Activated CD8-positive, alpha-beta memory T cell treated with anti-CD3 and anti-CD28 coated beads, Interleukin-2, amount 10 ng/mL, durations not matched to agents 7 days and 5 days (primary cell): ENCODE measurements at regions not wholly inside any gene's neighbourhood (a gene's known extent, or its start where the extent isn't known, plus 50 kb on each side); places are given as distances from the start of the nearest gene placed in this dataset.

Experiments
- ATAC-seq: fragments of 150-1000 bp; cut with Tn5 transposase; one replicate; pipeline ENCODE4 v1.10.0; 2021; ENCODE audit warnings: moderate library complexity
- CTCF ChIA-PET: fragments of 350-600 bp; sonication (Branson Sonifier 250); formaldehyde crosslinking; loops from one replicate; lab custom pipeline; 2021; ENCODE audit warnings: antibody characterized with exemption; lab: Charles Lee
- DNase-seq: peaks from one replicate; pipeline ENCODE4 v3.0.0-alpha.2; 2020
- H3K27ac Mint-ChIP-seq: one replicate; pipeline ENCODE4 v1.8.0; 2021; ENCODE audit warnings: mild to moderate bottlenecking, mixed read lengths
- H3K27me3 Mint-ChIP-seq: one replicate; pipeline ENCODE4 v1.8.0; 2021; ENCODE audit warnings: mixed read lengths
- H3K36me3 Mint-ChIP-seq: one replicate; pipeline ENCODE4 v1.8.0; 2021; ENCODE audit warnings: mild to moderate bottlenecking, mixed read lengths
- H3K4me1 Mint-ChIP-seq: one replicate; pipeline ENCODE4 v1.8.0; 2021; ENCODE audit warnings: mixed read lengths
- H3K4me3 Mint-ChIP-seq: one replicate; pipeline ENCODE4 v1.8.0; 2021; ENCODE audit warnings: mild to moderate bottlenecking, moderate library complexity, mixed read lengths
- H3K9me3 Mint-ChIP-seq: one replicate; pipeline ENCODE4 v1.8.0; 2022; ENCODE audit warnings: low read depth, mixed read lengths

DNA sequence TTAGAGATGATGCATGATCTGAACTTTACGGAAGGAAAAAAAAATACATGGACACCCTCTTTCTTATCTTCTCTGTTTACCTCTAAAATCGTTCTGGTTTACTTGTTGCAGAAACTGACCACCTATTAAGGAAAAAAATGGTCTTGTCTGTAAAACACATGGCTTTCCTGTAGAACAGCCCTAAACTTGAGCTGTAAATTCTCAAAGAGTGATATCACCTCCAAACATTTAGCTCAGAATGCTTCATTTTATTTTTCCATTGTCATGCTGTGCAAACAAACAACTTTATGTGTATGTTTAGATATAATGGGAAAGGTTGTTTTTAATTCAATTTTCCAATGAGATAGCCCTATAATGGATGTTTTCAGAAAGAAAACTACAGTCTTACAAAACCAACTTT, 237.4 kb upstream of the NR2F2 start:
- CTCF ChIA-PET: no interaction called here

DNA sequence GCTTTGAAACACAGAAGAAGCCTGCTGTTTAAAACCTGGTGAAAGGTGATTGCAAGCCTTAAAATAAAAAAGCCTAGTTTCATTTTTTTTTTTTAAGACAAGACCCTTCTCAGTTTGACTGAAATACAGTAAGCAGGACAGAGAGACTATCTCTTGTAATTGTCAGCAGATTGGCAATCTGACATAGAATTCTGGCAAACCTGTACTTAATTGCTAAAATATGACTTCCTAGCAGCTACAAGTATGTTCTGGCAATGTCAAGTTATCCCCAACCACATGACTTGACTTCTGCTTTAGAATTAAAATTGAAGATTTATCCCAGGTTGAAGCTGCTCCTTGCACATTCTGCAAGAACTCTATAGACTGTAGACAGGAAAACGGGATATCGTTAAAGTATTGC, 232.8 kb upstream of the NR2F2 start:
- no peaks in the 10 kb centered on the region for H3K36me3 Mint-ChIP-seq
- DNase-seq (no peak), ATAC-seq (no peak)
- H3K27ac Mint-ChIP-seq: no peak overlapping the region
- H3K27me3 Mint-ChIP-seq: peaks cover 2% of the 10 kb centered on the region
- H3K4me1 Mint-ChIP-seq: no peaks in the 10 kb centered on the region
- H3K9me3 Mint-ChIP-seq: no peaks in the 10 kb centered on the region
- H3K4me3 Mint-ChIP-seq: no peak overlapping the region
- CTCF ChIA-PET: no interaction called here

More for the DNA sequence above, 237.4 kb upstream of the NR2F2 start:
- Mint-ChIP-seq H3K27ac (no peak overlapping the region), H3K9me3 (no peaks in the 10 kb centered on the region), H3K36me3 (no peaks in the 10 kb centered on the region), H3K27me3 (peaks cover 7% of the 10 kb centered on the region), H3K4me1 (no peaks in the 10 kb centered on the region), H3K4me3 (no peak overlapping the region)
- DNase-seq (no peak), ATAC-seq (no peak)

DNA sequence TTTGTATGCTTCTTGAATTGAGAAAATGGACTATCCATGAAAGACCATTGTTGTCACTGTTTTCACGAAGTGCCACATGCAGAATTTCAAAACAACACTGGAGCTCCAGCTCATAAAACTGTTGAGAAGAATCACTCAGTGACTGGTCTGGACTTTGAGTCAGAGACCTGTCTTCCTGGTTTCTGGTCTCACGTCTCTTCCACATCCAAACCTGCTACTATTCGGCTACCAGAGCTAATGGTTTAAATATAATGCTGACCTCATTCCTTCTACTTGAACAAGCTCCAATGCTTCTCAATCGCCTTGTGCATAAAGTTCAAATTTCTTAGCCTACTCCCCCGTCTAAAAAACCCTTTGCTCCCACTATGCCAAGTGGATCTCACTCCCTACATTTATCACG, 227.9 kb upstream of the NR2F2 start:
- Mint-ChIP-seq H3K4me3 (no peak overlapping the region), H3K27me3 (no peaks in the 10 kb centered on the region), H3K27ac (no peak overlapping the region), H3K4me1 (no peaks in the 10 kb centered on the region), H3K36me3 (no peaks in the 10 kb centered on the region), H3K9me3 (no peaks in the 10 kb centered on the region)
- no peak for DNase-seq
- CTCF ChIA-PET: no interaction called here
- ATAC-seq: no peak

DNA sequence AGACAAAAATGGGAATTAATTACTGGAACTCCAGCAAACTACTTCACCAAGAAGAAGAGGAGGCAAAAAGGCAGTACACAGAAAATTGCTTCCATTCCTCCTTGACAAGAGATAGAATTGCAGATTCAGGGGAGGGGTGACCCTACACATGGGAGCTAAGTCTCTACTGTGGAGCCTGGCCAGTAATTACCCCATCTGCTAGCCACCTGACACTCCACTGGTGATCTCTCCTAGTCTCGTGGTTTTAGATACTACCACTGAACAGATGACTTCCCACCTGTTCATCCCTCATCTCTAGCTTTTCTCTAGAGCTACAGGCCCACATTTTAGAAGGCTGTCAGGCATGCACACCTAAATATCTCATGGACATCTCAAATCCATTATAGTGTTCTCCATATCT, 224.3 kb upstream of the NR2F2 start:
- Mint-ChIP-seq H3K4me1 (no peaks in the 10 kb centered on the region), H3K27me3 (no peaks in the 10 kb centered on the region), H3K9me3 (no peaks in the 10 kb centered on the region), H3K27ac (no peak overlapping the region), H3K4me3 (no peak overlapping the region), H3K36me3 (no peaks in the 10 kb centered on the region)
- ATAC-seq (no peak), DNase-seq (no peak)
- CTCF ChIA-PET: no interaction called here

DNA sequence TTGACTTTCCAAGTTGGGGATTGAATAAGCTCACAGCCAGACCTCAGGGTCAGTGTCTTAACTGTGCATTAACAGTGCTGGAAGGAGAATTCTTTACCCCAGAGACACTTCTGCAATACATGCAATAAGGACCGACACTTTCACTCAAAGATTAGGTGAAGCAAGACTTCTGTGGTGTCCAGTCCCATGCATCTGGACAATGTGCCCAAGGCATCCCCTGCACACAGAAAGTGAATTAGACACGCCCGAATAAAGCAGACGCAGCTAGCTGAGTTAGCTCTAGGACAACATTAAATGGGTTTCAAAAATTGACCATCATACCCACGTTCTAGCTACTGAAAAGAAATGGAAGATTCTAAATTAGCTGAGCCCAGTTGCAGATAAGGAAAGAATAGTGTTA, 223.9 kb upstream of the NR2F2 start:
- CTCF ChIA-PET: no interaction called here
- ATAC-seq (no peak), DNase-seq (no peak)
- no peaks in the 10 kb centered on the region for H3K9me3 Mint-ChIP-seq
- H3K4me3 Mint-ChIP-seq: no peak overlapping the region
- no peaks in the 10 kb centered on the region for H3K4me1 Mint-ChIP-seq
- H3K36me3 Mint-ChIP-seq: no peaks in the 10 kb centered on the region
- H3K27me3 Mint-ChIP-seq: no peaks in the 10 kb centered on the region
- no peak overlapping the region for H3K27ac Mint-ChIP-seq

DNA sequence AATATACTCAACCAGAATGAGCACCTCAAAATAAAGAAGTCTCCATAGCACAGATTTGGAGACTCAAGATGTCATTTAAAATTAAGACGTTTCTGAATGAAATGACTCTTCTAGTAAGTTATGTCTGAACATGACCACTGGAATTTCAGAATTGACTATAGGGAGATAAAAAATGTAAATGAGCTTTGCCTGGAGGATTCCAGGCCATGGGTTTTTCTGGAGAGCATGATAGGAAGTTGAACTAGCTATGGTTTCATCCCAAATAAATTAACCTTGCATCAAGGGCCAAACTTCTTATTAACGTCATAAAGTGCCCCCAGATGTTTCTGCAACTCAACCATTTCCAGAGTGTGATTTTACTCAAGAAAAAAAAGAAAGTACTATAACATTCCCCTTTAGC, 222.6 kb upstream of the NR2F2 start:
- H3K4me3 Mint-ChIP-seq: no peak overlapping the region
- CTCF ChIA-PET: no interaction called here
- H3K27me3 Mint-ChIP-seq: no peaks in the 10 kb centered on the region
- H3K27ac Mint-ChIP-seq: no peak overlapping the region
- H3K4me1 Mint-ChIP-seq: no peaks in the 10 kb centered on the region
- ATAC-seq (no peak), DNase-seq (no peak)
- H3K36me3 Mint-ChIP-seq: no peaks in the 10 kb centered on the region
- H3K9me3 Mint-ChIP-seq: no peaks in the 10 kb centered on the region

DNA sequence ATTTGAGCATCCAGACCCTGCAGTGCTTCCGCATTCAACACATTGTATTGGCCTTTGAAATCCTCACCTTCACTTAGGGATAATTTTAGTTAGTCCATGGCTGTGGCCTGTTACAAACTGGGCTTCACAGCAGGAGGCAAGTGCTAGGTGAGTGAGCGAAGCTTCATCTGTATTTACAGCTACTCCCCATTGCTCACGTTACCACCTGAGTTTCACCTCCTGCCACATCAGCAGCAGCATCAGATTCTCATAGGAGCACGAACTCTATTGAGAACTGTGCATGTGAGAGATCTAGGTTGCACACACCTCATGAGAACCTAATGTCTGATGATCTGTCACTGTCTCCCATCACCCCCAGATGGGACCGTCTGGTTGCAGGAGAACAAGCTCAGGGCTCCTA, 222.1 kb upstream of the NR2F2 start:
- CTCF ChIA-PET: no interaction called here
- H3K36me3 Mint-ChIP-seq: no peaks in the 10 kb centered on the region
- no peaks in the 10 kb centered on the region for H3K27me3 Mint-ChIP-seq
- DNase-seq (no peak), ATAC-seq (no peak)
- H3K4me3 Mint-ChIP-seq: no peak overlapping the region
- no peaks in the 10 kb centered on the region for H3K4me1 Mint-ChIP-seq
- no peak overlapping the region for H3K27ac Mint-ChIP-seq
- H3K9me3 Mint-ChIP-seq: no peaks in the 10 kb centered on the region

DNA sequence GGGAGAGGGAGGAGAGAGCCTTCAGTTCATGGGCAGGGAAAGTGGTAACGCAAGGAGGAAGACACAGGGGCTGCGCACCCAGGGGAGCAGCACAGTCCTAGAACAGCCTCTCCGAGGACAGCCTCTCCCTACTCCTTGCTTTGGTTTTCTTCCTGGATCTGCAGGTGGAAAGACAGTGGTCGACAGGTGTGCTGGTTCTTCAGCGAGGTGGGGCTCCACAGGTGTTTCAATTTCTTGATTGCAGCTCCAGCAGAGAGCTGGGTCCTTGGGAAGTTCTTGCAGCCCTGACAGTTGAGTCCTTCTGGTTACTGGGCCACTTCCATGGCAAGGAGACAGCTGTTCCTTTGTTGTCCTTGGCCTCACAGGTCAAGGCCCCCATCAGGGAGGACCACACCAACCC, 220.7 kb upstream of the NR2F2 start:
- Mint-ChIP-seq H3K27ac (no peak overlapping the region), H3K9me3 (no peaks in the 10 kb centered on the region), H3K4me1 (no peaks in the 10 kb centered on the region), H3K36me3 (no peaks in the 10 kb centered on the region), H3K27me3 (no peaks in the 10 kb centered on the region), H3K4me3 (no peak overlapping the region)
- DNase-seq (no peak), ATAC-seq (no peak)
- CTCF ChIA-PET: no interaction called here

DNA sequence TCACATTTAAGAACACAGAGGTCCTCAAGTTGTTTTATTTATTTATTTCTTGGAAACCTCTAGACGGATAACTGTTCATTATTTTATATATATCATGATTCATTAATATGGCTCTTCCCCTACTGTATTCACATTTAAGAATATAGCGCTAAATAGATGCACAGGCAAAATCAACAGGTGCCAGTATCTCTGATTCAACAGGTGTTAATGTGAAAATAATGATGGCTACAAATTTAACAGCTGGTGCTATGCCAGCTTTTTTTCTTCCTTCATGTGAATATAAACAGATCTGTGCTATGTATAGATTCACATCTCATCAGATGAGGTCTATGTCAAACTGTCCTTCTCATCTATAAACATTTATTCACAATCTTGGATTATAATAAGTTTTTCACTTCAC, 218.5 kb upstream of the NR2F2 start:
- DNase-seq (no peak), ATAC-seq (no peak)
- Mint-ChIP-seq H3K27ac (no peak overlapping the region), H3K4me3 (no peak overlapping the region), H3K36me3 (no peaks in the 10 kb centered on the region), H3K9me3 (no peaks in the 10 kb centered on the region), H3K4me1 (no peaks in the 10 kb centered on the region), H3K27me3 (no peaks in the 10 kb centered on the region)
- CTCF ChIA-PET: no interaction called here

DNA sequence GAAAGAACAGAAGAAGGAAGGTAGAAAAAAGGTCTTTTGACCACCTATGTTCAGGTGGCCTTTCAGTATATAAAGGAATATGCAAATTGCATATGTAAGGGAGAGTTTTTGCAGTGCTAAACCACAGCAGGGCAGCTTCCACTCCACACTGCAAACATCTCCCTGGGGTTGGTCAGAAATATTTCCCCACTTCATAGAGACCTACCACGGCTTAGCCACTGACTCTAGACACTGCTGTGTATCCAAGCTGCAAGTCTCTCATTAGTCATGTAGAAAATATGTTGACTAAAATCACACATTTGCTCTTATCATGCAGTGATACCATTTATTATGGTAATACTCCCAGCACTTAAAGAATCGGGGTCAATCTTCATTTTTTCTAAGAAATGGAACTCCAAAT, 214.9 kb upstream of the NR2F2 start:
- no peaks in the 10 kb centered on the region for H3K4me1 Mint-ChIP-seq
- H3K36me3 Mint-ChIP-seq: no peaks in the 10 kb centered on the region
- no peak overlapping the region for H3K4me3 Mint-ChIP-seq
- H3K27me3 Mint-ChIP-seq: no peaks in the 10 kb centered on the region
- no peaks in the 10 kb centered on the region for H3K9me3 Mint-ChIP-seq
- ATAC-seq: no peak
- no peak overlapping the region for H3K27ac Mint-ChIP-seq
- no peak for DNase-seq
- CTCF ChIA-PET: no interaction called here

DNA sequence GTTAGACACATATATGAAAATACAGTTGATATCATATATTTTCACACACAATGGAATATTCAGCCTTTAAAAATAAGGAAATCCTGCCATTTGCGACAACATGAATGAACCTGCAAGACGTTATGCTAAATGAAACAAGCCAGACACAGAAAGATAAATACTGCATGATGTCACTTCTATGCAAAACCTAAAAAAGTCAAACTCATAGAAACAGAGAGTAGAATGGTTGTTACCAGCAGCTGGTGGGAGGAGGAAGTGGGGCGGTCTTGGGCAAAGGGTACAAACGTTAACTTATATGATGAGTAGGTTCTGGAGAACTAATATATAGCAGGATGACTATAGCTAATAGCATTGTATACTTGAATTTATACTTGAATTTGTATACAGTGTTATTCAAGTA, 213.2 kb upstream of the NR2F2 start:
- CTCF ChIA-PET: no interaction called here
- no peaks in the 10 kb centered on the region for H3K27me3 Mint-ChIP-seq
- no peak overlapping the region for H3K4me3 Mint-ChIP-seq
- DNase-seq (no peak), ATAC-seq (no peak)
- H3K36me3 Mint-ChIP-seq: no peaks in the 10 kb centered on the region
- H3K9me3 Mint-ChIP-seq: no peaks in the 10 kb centered on the region
- no peaks in the 10 kb centered on the region for H3K4me1 Mint-ChIP-seq
- no peak overlapping the region for H3K27ac Mint-ChIP-seq

DNA sequence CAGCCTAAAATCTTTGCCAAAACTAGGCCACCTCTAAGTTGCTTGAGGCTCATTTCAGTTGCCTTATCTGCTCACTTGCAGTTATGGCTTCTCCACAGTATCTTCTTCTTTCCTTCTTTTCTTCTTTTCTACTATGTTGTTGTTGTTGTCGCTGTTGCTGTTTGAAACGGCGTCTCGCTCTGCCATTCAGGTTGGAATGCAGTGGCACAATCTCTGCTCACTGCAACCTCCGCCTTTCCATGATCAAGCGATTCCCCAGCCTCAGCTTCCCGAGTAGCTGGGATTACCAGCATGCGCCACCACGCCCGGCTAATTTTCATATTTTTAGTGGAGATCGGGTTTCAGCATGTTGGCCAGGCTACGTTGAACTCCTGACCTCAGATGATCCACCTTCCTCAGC, 210.8 kb upstream of the NR2F2 start:
- Mint-ChIP-seq H3K4me3 (no peak overlapping the region), H3K27me3 (no peaks in the 10 kb centered on the region), H3K9me3 (no peaks in the 10 kb centered on the region), H3K27ac (no peak overlapping the region), H3K36me3 (no peaks in the 10 kb centered on the region), H3K4me1 (no peaks in the 10 kb centered on the region)
- DNase-seq (no peak), ATAC-seq (no peak)
- CTCF ChIA-PET: no interaction called here

DNA sequence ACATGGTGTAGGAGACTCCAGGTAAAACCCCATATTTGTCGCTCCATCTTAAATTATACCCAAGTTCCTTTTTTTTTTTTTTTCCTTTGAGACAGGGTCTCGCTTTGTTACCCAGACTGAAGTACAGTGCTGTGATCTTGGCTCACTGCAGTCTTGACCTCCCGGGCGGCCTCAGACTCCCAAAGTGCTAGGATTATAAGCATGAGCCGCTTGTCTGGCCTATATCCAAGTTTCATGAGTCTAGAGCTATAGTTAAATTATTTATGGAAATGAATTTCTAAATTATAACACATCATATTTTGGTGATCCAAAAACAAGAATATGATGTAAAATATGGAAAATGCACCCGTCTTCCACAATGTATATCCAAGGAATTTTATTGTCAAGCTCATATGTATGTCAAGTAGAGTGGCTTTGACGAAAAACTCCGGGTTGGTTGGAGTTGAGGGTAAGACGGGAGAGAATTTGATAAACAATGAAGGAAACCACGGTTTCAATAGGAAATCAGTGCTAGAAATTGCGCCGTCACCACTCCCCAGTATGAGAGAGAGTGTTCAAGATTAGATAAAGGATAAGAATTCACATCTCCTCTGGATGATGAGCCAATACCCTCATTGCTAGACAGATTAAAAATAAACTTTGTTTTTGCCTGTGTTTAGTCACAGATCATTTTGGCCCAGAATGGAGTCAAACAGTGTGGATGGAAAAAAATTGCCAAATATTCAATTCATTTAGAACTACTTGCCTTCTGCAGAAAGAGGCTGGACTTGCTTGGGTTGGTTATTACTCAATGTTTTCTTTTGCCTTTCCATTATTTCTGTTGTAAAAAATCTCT, 209.2 kb upstream of the NR2F2 start:
- ATAC-seq: no peak
- H3K36me3 Mint-ChIP-seq: no peaks in the 10 kb centered on the region
- CTCF ChIA-PET: no interaction called here
- no peak overlapping the region for H3K4me3 Mint-ChIP-seq
- no peak for DNase-seq
- no peak overlapping the region for H3K27ac Mint-ChIP-seq
- no peaks in the 10 kb centered on the region for H3K9me3 Mint-ChIP-seq
- no peaks in the 10 kb centered on the region for H3K4me1 Mint-ChIP-seq
- no peaks in the 10 kb centered on the region for H3K27me3 Mint-ChIP-seq

DNA sequence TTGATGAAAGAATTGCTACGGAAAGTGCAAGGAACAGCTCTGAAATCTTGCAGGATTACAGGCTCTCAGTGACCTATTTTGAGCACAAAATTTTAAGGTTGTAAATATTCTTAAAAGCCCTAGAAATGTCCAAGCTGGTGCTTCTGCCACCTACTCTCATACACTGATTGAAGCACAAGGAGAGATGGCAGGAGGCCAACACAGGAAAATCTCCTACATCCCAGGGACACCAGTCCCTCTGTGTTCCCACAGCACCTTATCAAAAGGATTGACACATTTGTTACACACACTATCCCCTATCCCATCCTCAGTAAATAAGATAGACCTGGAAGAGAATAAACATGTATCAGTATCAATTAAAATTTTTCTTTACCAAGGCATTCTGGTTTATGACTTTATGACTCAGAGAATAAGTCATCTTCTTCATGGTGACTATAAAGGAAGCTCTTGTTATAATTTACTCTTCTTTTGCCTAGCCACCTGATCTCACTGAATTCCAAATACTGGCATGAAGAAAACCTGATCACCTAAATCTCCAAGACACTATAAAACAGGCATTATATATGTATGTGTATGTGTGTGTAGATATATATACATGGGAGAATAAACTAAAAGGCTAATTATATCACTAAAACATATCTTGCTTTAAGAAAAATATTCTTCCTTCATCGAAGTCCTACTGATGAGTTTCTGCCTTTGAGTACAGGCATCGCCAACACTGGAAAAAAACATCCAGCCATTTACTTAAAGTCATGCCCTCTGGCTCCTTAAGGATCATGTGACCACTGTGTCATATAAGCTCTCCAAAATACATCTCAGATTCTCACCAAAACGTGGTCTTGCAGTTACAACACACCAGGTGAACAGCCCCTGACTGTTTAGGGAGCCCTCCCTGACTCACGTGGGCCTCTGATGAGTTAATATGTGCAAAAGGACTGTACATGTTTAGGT, 208.1 kb upstream of the NR2F2 start:
- H3K27ac Mint-ChIP-seq: no peak overlapping the region
- no peaks in the 10 kb centered on the region for H3K36me3 Mint-ChIP-seq
- CTCF ChIA-PET: no interaction called here
- no peak overlapping the region for H3K4me3 Mint-ChIP-seq
- DNase-seq (no peak), ATAC-seq (no peak)
- no peaks in the 10 kb centered on the region for H3K9me3 Mint-ChIP-seq
- no peaks in the 10 kb centered on the region for H3K27me3 Mint-ChIP-seq
- no peaks in the 10 kb centered on the region for H3K4me1 Mint-ChIP-seq
